ENCODE measurements at regions not wholly inside any gene's neighbourhood (a gene's known extent, or its start where the extent isn't known, plus 50 kb on each side); places are given as distances from the start of the nearest gene placed in this dataset.

DNA sequence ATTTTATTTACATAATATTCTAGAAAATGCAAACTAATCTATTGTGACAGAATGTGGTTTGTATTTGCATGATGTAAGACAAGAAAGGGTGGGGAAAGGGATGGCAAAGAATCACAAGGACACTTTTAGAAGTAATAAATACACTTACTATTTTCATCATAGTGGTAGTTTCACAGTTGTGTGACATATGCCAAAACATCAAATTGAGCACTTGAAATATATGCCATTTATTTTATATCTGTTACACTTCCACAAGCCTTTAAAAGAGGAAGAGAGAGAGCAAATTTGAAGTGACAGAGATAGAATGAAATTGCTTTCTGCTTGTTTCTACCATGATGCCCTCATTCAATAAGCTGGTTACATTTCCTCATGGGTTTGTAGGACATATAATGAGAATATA is 230.0 kb upstream of the NWD2 start:
- peaks cover 7% of the 10 kb centered on the region for H3K9me3 Mint-ChIP-seq (ENCODE audit: low read depth)
- peaks cover 1% of the 10 kb centered on the region for H3K27me3 Mint-ChIP-seq
- H3K36me3 Mint-ChIP-seq: no peaks in the 10 kb centered on the region
- H3K4me3 Mint-ChIP-seq: no peak overlapping the region
- no peak overlapping the region for H3K27ac Mint-ChIP-seq
- H3K4me1 Mint-ChIP-seq (ENCODE audit: low read depth): no peaks in the 10 kb centered on the region

DNA sequence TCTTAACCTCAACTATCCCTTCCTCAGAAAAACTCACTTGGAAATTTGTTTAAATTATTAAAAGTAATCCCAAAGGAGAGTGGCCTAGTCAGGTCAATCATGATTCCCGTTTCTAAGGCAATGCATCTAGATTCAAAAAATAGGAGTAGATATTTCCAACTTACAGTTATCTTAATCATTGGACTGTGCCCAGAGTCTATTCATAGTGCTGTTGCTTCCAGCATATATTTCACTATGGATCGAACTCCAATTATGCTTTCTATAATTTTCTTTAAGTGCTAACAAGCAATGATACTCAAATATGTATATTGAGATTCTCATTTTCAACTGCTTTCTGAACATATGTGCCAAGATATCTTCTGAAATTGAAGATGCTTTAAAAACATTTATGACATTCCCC is 229.2 kb upstream of the NWD2 start:
- H3K27ac Mint-ChIP-seq: no peak overlapping the region
- H3K27me3 Mint-ChIP-seq: peaks cover 1% of the 10 kb centered on the region
- H3K9me3 Mint-ChIP-seq (ENCODE audit: low read depth): peaks cover 5% of the 10 kb centered on the region
- no peaks in the 10 kb centered on the region for H3K4me1 Mint-ChIP-seq (ENCODE audit: low read depth)
- H3K36me3 Mint-ChIP-seq: no peaks in the 10 kb centered on the region
- H3K4me3 Mint-ChIP-seq: no peak overlapping the region

GRCh38 chr4:37023504-37023903 is 221.0 kb upstream of the NWD2 start:
- no peak overlapping the region for H3K27ac Mint-ChIP-seq
- no peaks in the 10 kb centered on the region for H3K9me3 Mint-ChIP-seq (ENCODE audit: low read depth)
- H3K36me3 Mint-ChIP-seq: no peaks in the 10 kb centered on the region
- H3K27me3 Mint-ChIP-seq: peaks cover 1% of the 10 kb centered on the region
- H3K4me3 Mint-ChIP-seq: no peak overlapping the region
- no peaks in the 10 kb centered on the region for H3K4me1 Mint-ChIP-seq (ENCODE audit: low read depth)

- H3K4me3 Mint-ChIP-seq: no peak overlapping the region
- no peaks in the 10 kb centered on the region for H3K4me1 Mint-ChIP-seq (ENCODE audit: low read depth)
- H3K27ac Mint-ChIP-seq: no peak overlapping the region
- no peaks in the 10 kb centered on the region for H3K9me3 Mint-ChIP-seq (ENCODE audit: low read depth)
- peaks cover 1% of the 10 kb centered on the region for H3K27me3 Mint-ChIP-seq
- no peaks in the 10 kb centered on the region for H3K36me3 Mint-ChIP-seq
These were observed 220.5 kb upstream of the NWD2 start for GRCh38 chr4:37023996-37024395.

DNA sequence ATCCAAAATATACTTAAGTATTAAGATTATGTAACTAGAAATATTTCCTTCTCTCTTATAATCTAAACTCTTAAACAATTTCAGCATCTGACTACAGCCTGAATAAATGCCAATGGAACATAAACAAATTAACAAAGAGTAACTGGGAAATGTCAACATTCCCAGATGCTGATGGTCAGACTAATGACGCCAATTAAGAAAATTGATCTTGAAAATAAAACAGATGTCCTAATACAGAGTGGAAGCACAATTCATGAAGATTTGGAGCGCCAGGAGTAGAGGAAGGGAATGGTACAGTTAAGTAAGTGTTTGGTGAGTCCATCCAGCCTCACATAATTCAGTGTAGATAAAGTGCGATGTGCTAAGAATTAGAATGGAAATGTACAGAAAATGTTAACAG is 203.7 kb upstream of the NWD2 start:
- H3K4me1 Mint-ChIP-seq (ENCODE audit: low read depth): no peaks in the 10 kb centered on the region
- H3K9me3 Mint-ChIP-seq (ENCODE audit: low read depth): no peaks in the 10 kb centered on the region
- H3K36me3 Mint-ChIP-seq: no peaks in the 10 kb centered on the region
- no peak overlapping the region for H3K27ac Mint-ChIP-seq
- H3K4me3 Mint-ChIP-seq: no peak overlapping the region
- H3K27me3 Mint-ChIP-seq: no peaks in the 10 kb centered on the region

GRCh38 chr4:37043342-37043741 is 201.2 kb upstream of the NWD2 start:
- Mint-ChIP-seq H3K36me3 (no peaks in the 10 kb centered on the region), H3K4me3 (no peak overlapping the region), H3K9me3 (ENCODE audit: low read depth) (no peaks in the 10 kb centered on the region), H3K27me3 (peaks cover 2% of the 10 kb centered on the region), H3K27ac (no peak overlapping the region), H3K4me1 (ENCODE audit: low read depth) (no peaks in the 10 kb centered on the region)

DNA sequence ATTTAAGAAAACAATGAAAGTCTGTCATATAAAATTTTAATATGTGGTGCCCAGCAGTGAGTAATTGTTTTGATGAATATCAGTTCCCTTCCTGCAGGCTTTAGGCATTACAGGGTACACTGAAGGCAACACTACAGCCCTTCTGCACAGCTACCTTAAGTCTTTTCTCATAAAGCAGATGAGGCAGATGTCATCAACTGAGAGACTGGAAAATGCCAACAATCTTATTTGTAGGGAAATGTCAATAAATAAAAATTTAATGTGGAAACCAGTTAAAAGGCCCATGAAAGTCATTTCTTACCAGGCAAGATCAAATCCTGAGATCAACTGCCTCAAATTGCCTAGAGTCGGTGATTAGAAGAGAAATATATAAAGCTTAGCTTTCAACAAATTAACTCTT is 193.4 kb upstream of the NWD2 start:
- peaks cover 2% of the 10 kb centered on the region for H3K27me3 Mint-ChIP-seq
- H3K9me3 Mint-ChIP-seq (ENCODE audit: low read depth): no peaks in the 10 kb centered on the region
- H3K27ac Mint-ChIP-seq: no peak overlapping the region

GRCh38 chr4:37051866-37052265 is 192.7 kb upstream of the NWD2 start:
- Mint-ChIP-seq H3K4me3 (no peak overlapping the region), H3K36me3 (no peaks in the 10 kb centered on the region), H3K27me3 (peaks cover 2% of the 10 kb centered on the region), H3K4me1 (ENCODE audit: low read depth) (no peaks in the 10 kb centered on the region), H3K9me3 (ENCODE audit: low read depth) (no peaks in the 10 kb centered on the region), H3K27ac (no peak overlapping the region)

More for the DNA sequence above, 193.4 kb upstream of the NWD2 start:
- no peaks in the 10 kb centered on the region for H3K36me3 Mint-ChIP-seq
- H3K4me1 Mint-ChIP-seq (ENCODE audit: low read depth): no peaks in the 10 kb centered on the region
- no peak overlapping the region for H3K4me3 Mint-ChIP-seq

DNA sequence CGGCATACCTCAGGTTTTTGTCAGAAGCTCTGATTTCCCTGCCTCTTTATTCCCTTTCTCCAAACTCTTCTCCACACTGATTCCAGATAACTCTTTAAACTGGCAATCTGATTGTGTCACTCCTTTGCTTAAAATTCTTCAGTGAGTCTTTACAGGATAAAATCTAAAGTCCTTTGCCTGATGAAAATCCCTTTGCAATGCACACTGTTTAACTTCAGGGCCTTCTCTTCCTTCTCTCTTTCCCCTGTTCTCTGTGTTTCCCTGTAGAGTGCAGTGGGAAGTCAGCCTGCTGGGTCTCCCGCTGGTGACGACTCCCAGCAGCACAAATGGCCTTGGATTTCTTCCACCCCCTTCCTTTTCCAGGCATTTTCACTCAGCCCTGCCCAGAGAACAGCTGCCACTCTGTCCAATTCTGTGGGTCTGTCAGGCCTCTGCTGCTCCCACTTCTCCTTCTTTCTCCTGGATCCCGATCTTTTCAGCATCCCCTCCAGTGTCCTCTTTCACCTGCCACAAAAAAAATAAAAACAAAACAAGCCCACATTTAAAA is 189.9 kb upstream of the NWD2 start:
- Mint-ChIP-seq H3K9me3 (ENCODE audit: low read depth) (no peaks in the 10 kb centered on the region), H3K4me1 (ENCODE audit: low read depth) (no peaks in the 10 kb centered on the region), H3K27me3 (no peaks in the 10 kb centered on the region), H3K27ac (no peak overlapping the region), H3K36me3 (no peaks in the 10 kb centered on the region), H3K4me3 (no peak overlapping the region)

GRCh38 chr4:37058826-37059225 is 185.7 kb upstream of the NWD2 start:
- Mint-ChIP-seq H3K36me3 (no peaks in the 10 kb centered on the region), H3K4me3 (no peak overlapping the region), H3K27ac (no peak overlapping the region), H3K27me3 (no peaks in the 10 kb centered on the region), H3K9me3 (ENCODE audit: low read depth) (no peaks in the 10 kb centered on the region), H3K4me1 (ENCODE audit: low read depth) (no peaks in the 10 kb centered on the region)

DNA sequence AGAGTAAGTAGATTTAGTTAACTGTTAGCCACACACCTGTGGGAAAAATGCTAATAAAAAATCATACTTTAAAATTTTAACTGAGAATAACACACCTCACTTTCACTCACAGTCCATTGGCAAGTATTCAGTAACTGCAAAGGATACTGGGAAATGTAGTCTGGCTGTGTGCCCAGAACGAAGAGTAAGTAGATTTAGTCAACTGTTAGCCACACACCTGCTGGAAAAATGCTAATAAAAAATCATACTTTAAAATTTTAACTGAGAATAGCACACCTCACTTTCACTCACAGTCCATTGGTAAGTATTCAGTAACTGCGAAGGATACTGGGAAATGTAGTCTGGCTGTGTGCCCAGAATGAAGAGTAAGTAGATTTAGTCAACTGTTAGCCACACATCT is 178.4 kb upstream of the NWD2 start:
- Mint-ChIP-seq H3K36me3 (no peaks in the 10 kb centered on the region), H3K4me1 (ENCODE audit: low read depth) (no peaks in the 10 kb centered on the region), H3K9me3 (ENCODE audit: low read depth) (no peaks in the 10 kb centered on the region), H3K27me3 (peaks cover 1% of the 10 kb centered on the region), H3K27ac (no peak overlapping the region), H3K4me3 (no peak overlapping the region)

- H3K27me3 Mint-ChIP-seq: peaks cover 1% of the 10 kb centered on the region
These were observed 176.0 kb upstream of the NWD2 start for GRCh38 chr4:37068580-37068979.

DNA sequence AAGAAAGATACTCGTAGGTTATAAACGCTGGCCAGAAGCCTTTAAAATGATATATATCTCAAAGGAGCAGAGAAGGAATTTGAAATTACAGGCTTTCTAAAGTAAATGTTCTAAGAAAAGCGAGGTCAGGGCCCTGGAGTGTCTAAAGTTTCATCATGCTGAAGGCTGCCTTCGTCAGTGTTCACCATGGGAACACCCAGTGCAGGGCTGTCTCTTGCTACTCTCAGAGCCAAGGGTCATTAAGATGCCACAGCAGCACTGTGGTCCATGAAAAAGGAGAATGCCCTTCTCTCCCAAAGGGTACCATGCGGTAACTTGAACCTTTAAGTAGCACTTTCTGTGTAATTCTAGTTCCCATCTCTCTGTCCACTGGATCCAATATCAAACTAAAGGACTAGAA is 174.5 kb upstream of the NWD2 start:
- Mint-ChIP-seq H3K9me3 (ENCODE audit: low read depth) (peaks cover 6% of the 10 kb centered on the region), H3K27me3 (peaks cover 1% of the 10 kb centered on the region), H3K4me1 (ENCODE audit: low read depth) (peaks cover 6% of the 10 kb centered on the region)

More at GRCh38 chr4:37068580-37068979, 176.0 kb upstream of the NWD2 start:
- Mint-ChIP-seq H3K4me3 (no peak overlapping the region), H3K27ac (no peak overlapping the region), H3K9me3 (ENCODE audit: low read depth) (peaks cover 6% of the 10 kb centered on the region), H3K4me1 (ENCODE audit: low read depth) (peaks cover 6% of the 10 kb centered on the region), H3K36me3 (no peaks in the 10 kb centered on the region)

GRCh38 chr4:37071576-37071975 is 173.0 kb upstream of the NWD2 start:
- no peaks in the 10 kb centered on the region for H3K36me3 Mint-ChIP-seq
- H3K9me3 Mint-ChIP-seq (ENCODE audit: low read depth): peaks cover 6% of the 10 kb centered on the region
- no peak overlapping the region for H3K4me3 Mint-ChIP-seq
- peaks cover 6% of the 10 kb centered on the region for H3K4me1 Mint-ChIP-seq (ENCODE audit: low read depth)
- H3K27me3 Mint-ChIP-seq: peaks cover 1% of the 10 kb centered on the region
- no peak overlapping the region for H3K27ac Mint-ChIP-seq

More for the DNA sequence above, 174.5 kb upstream of the NWD2 start:
- Mint-ChIP-seq H3K4me3 (no peak overlapping the region), H3K36me3 (no peaks in the 10 kb centered on the region), H3K27ac (no peak overlapping the region)

DNA sequence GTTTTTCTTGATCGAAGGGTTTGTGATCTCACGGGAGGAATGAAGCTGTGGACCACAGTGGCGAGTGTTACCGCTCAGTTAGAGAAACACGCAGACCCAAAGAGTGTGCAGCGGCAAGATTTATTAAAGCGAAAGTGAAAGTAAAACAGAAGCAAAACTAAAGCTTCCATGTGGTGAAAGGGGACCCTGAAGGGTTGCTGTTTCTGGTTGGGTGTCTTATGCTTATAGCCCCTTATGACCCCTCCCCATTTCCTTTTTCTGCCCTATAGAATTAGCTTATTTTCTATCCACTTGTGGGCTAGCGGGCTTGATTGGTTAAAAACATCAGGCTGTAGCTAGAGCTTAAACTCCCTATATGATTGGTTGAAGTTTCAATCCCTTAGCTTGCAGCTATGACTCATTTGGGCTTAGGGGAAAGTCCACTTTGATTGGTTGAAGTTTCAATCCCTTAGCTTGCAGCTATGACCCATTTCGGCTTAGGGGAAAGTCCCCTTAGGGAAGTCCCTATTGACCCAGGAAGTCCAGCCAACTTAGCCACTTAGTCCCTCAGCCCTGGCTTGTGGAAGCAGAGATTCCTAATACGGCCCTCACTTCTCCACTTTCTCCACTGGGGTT is 171.2 kb upstream of the NWD2 start:
- peaks cover 6% of the 10 kb centered on the region for H3K9me3 Mint-ChIP-seq (ENCODE audit: low read depth)
- H3K4me3 Mint-ChIP-seq: no peak overlapping the region
- H3K27ac Mint-ChIP-seq: no peak overlapping the region
- no peaks in the 10 kb centered on the region for H3K36me3 Mint-ChIP-seq
- peaks cover 1% of the 10 kb centered on the region for H3K27me3 Mint-ChIP-seq
- H3K4me1 Mint-ChIP-seq (ENCODE audit: low read depth): peaks cover 6% of the 10 kb centered on the region

DNA sequence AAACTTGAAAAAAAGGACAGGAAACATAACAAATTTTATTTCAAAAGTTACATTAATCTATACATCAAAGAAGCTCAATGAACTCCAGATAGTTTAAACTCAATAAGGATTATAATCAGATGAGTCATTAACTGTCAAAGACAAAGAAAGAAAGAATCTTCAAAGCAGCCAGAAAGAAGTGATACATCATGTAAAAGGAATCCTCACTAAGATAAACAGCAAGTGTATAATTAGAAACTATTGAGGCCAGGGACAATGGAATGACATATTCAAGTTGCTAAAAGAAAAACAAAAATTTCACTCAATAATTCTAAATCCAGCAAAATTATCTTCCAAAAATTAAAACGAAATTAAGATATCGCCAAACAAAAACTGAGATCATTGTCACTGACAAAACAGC is 161.6 kb upstream of the NWD2 start:
- H3K36me3 Mint-ChIP-seq: no peaks in the 10 kb centered on the region
- peaks cover 2% of the 10 kb centered on the region for H3K27me3 Mint-ChIP-seq
- H3K4me1 Mint-ChIP-seq (ENCODE audit: low read depth): no peaks in the 10 kb centered on the region
- H3K9me3 Mint-ChIP-seq (ENCODE audit: low read depth): peaks cover 28% of the 10 kb centered on the region
- H3K4me3 Mint-ChIP-seq: no peak overlapping the region
- H3K27ac Mint-ChIP-seq: no peak overlapping the region
